ENCODE measurements at regions not wholly inside any gene's neighbourhood (a gene's known extent, or its start where the extent isn't known, plus 50 kb on each side); places are given as distances from the start of the nearest gene placed in this dataset.

DNA sequence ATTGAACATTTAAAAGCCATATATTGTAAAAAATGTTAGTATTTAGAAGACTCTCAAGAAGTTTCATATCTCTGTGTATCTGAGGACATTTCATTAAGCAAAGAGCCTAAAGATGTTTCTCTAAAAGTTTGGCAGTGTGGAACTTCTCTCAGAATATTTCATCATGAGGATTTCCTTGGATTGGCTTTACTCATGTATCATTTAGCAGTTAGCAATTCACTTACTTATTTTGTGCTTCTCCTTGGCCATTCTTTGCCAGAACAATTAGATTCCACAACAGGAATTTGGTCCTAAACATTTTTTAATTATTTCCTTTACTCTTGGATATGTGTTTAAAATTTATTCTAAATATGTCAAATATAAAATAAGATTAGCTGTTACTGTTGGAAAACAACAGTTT is 345.0 kb upstream of the LRRTM4 start:
- TF ChIP-seq CTCF (IDR thresholded peaks at IDR 0.05; ENCODE audit: low read depth, low read length, missing input control) (no peak), GABPA (IDR thresholded peaks at IDR 0.05 in 1 of 2, conservative IDR thresholded peaks at IDR 0.05 in 1 of 2) (no peak), SP1 (IDR thresholded peaks at IDR 0.05) (no peak), JUND (IDR thresholded peaks at IDR 0.05) (no peak), YY1 (IDR thresholded peaks at IDR 0.05) (no peak), TAF1 (conservative IDR thresholded peaks at IDR 0.05) (no peak), HNF4A (conservative IDR thresholded peaks at IDR 0.05) (no peak), RAD21 (IDR thresholded peaks at IDR 0.05) (no peak), RXRA (IDR thresholded peaks at IDR 0.05) (no peak), NR2F2 (IDR thresholded peaks at IDR 0.05) (no peak), MAX (IDR thresholded peaks at IDR 0.05) (no peak)
- TF ChIP-seq, protein P1, sequence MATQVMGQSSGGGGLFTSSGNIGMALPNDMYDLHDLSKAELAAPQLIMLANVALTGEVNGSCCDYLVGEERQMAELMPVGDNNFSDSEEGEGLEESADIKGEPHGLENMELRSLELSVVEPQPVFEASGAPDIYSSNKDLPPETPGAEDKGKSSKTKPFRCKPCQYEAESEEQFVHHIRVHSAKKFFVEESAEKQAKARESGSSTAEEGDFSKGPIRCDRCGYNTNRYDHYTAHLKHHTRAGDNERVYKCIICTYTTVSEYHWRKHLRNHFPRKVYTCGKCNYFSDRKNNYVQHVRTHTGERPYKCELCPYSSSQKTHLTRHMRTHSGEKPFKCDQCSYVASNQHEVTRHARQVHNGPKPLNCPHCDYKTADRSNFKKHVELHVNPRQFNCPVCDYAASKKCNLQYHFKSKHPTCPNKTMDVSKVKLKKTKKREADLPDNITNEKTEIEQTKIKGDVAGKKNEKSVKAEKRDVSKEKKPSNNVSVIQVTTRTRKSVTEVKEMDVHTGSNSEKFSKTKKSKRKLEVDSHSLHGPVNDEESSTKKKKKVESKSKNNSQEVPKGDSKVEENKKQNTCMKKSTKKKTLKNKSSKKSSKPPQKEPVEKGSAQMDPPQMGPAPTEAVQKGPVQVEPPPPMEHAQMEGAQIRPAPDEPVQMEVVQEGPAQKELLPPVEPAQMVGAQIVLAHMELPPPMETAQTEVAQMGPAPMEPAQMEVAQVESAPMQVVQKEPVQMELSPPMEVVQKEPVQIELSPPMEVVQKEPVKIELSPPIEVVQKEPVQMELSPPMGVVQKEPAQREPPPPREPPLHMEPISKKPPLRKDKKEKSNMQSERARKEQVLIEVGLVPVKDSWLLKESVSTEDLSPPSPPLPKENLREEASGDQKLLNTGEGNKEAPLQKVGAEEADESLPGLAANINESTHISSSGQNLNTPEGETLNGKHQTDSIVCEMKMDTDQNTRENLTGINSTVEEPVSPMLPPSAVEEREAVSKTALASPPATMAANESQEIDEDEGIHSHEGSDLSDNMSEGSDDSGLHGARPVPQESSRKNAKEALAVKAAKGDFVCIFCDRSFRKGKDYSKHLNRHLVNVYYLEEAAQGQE (IDR thresholded peaks at IDR 0.05), result no peak
- TF ChIP-seq, protein P2, sequence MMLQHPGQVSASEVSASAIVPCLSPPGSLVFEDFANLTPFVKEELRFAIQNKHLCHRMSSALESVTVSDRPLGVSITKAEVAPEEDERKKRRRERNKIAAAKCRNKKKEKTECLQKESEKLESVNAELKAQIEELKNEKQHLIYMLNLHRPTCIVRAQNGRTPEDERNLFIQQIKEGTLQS (IDR thresholded peaks at IDR 0.05), result no peak
- TF ChIP-seq, protein P3, sequence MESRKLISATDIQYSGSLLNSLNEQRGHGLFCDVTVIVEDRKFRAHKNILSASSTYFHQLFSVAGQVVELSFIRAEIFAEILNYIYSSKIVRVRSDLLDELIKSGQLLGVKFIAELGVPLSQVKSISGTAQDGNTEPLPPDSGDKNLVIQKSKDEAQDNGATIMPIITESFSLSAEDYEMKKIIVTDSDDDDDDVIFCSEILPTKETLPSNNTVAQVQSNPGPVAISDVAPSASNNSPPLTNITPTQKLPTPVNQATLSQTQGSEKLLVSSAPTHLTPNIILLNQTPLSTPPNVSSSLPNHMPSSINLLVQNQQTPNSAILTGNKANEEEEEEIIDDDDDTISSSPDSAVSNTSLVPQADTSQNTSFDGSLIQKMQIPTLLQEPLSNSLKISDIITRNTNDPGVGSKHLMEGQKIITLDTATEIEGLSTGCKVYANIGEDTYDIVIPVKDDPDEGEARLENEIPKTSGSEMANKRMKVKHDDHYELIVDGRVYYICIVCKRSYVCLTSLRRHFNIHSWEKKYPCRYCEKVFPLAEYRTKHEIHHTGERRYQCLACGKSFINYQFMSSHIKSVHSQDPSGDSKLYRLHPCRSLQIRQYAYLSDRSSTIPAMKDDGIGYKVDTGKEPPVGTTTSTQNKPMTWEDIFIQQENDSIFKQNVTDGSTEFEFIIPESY (IDR thresholded peaks at IDR 0.05), result no peak
